H9 (cell line): ENCODE measurements at regions not wholly inside any gene's neighbourhood (a gene's known extent, or its start where the extent isn't known, plus 50 kb on each side); places are given as distances from the start of the nearest gene placed in this dataset.
"Not testable (repeated sequence)": the region's sequence is repeated elsewhere in the genome, so short reads cannot be mapped to it uniquely, and the experiment has no call there.

Experiments
- DNase-seq: peaks from one replicate; pipeline ENCODE4 v3.0.0-alpha.2; 2017
- H2AFZ ChIP-seq: one replicate; pipeline ENCODE4 v1.6.1; 2013; ENCODE audit warnings: mild to moderate bottlenecking, low read length, control low read depth, moderate library complexity
- H2AK5ac ChIP-seq: 2 replicates; pipeline ENCODE4 v1.6.1; 2013; ENCODE audit warnings: low read length, control low read depth, mixed read lengths; ENCODE audit not compliant: insufficient read length
- H2BK120ac ChIP-seq: one replicate; pipeline ENCODE4 v1.6.1; 2013; ENCODE audit warnings: low read depth, mild to moderate bottlenecking, low read length, control low read depth, inconsistent platforms; ENCODE audit not compliant: poor library complexity, severe bottlenecking
- H2BK12ac ChIP-seq: 2 replicates; pipeline ENCODE4 v1.6.1; 2013; ENCODE audit warnings: low read length, control low read depth, mixed read lengths, low read depth; ENCODE audit not compliant: insufficient read length
- H2BK15ac ChIP-seq: 2 replicates; pipeline ENCODE4 v1.6.1; 2013; ENCODE audit warnings: low read depth, low read length, control low read depth
- H2BK20ac ChIP-seq: one replicate; pipeline ENCODE4 v1.6.1; 2013; ENCODE audit warnings: low read depth, mild to moderate bottlenecking, low read length, control low read depth, inconsistent platforms; ENCODE audit not compliant: poor library complexity, severe bottlenecking
- H2BK5ac ChIP-seq: 2 replicates; pipeline ENCODE4 v1.6.1; 2013; ENCODE audit warnings: low read length, control low read depth, mixed read lengths; ENCODE audit not compliant: insufficient read length
- H3K14ac ChIP-seq: 2 replicates; pipeline ENCODE4 v1.6.1; 2013; ENCODE audit warnings: low read length, control low read depth; ENCODE audit not compliant: insufficient read depth
- H3K18ac ChIP-seq: 2 replicates; pipeline ENCODE4 v1.6.1; 2013; ENCODE audit warnings: low read depth, mild to moderate bottlenecking, mixed read lengths, low read length, control low read depth; ENCODE audit not compliant: insufficient read length
- H3K23ac ChIP-seq: 2 replicates; pipeline ENCODE4 v1.6.1; 2013; ENCODE audit warnings: low read length, control low read depth, mixed read lengths, low read depth; ENCODE audit not compliant: insufficient read length
- H3K23me2 ChIP-seq: 2 replicates; pipeline ENCODE4 v1.6.1; 2013; ENCODE audit warnings: low read depth, mild to moderate bottlenecking, mixed read lengths, low read length, control low read depth; ENCODE audit not compliant: insufficient read length, poor library complexity, severe bottlenecking
- H3K27ac ChIP-seq: 2 replicates; pipeline ENCODE4 v1.5.1; 2013; ENCODE audit warnings: low read length, control low read depth, mixed read lengths, low read depth; ENCODE audit not compliant: insufficient read length
- H3K27me3 ChIP-seq: 2 replicates; pipeline ENCODE4 v1.6.1; 2013; ENCODE audit warnings: low read length, control low read depth, inconsistent platforms; ENCODE audit not compliant: insufficient read depth
- H3K4ac ChIP-seq: 2 replicates; pipeline ENCODE4 v1.6.1; 2013; ENCODE audit warnings: low read depth, mild to moderate bottlenecking, control low read depth, inconsistent platforms, low read length, moderate library complexity
- H3K4me1 ChIP-seq: 2 replicates; pipeline ENCODE4 v1.6.1; 2013; ENCODE audit warnings: low read length, control low read depth, inconsistent platforms; ENCODE audit not compliant: insufficient read depth
- H3K4me2 ChIP-seq: 2 replicates; pipeline ENCODE4 v1.6.1; 2013; ENCODE audit warnings: low read length, control low read depth, mixed read lengths; ENCODE audit not compliant: insufficient read length, insufficient read depth
- H3K56ac ChIP-seq: 2 replicates; pipeline ENCODE4 v1.6.1; 2013; ENCODE audit warnings: low read depth, mild to moderate bottlenecking, mixed read lengths, low read length, control low read depth; ENCODE audit not compliant: insufficient read length
- H3K79me1 ChIP-seq: 2 replicates; pipeline ENCODE4 v1.6.1; 2013; ENCODE audit warnings: low read depth, mild to moderate bottlenecking, moderate library complexity, low read length, control low read depth, inconsistent platforms; ENCODE audit not compliant: insufficient read depth, poor library complexity, severe bottlenecking
- H3K79me2 ChIP-seq: 2 replicates; pipeline ENCODE4 v1.6.1; 2013; ENCODE audit warnings: low read length, control low read depth, inconsistent platforms; ENCODE audit not compliant: insufficient read depth
- H3K9ac ChIP-seq: 2 replicates; pipeline ENCODE4 v1.6.1; 2013; ENCODE audit warnings: low read length, control low read depth, mixed read lengths; ENCODE audit not compliant: insufficient read length; ENCODE audit errors: extremely low read depth
- H3K9me3 ChIP-seq: one replicate; pipeline ENCODE4 v1.6.1; 2013; ENCODE audit warnings: low read depth, low read length, inconsistent platforms; ENCODE audit not compliant: control insufficient read depth
- H3T11ph ChIP-seq: one replicate; pipeline ENCODE4 v1.6.1; 2013; ENCODE audit warnings: mild to moderate bottlenecking, low read length, control low read depth, inconsistent platforms
- H4K20me1 ChIP-seq: one replicate; pipeline ENCODE4 v1.6.1; 2013; ENCODE audit not compliant: control insufficient read depth, insufficient read length, insufficient read depth
- H4K5ac ChIP-seq: 2 replicates; pipeline ENCODE4 v1.6.1; 2013; ENCODE audit warnings: low read depth, mild to moderate bottlenecking, mixed read lengths, low read length, control low read depth; ENCODE audit not compliant: insufficient read length
- H4K8ac ChIP-seq: replicated peaks from 2 replicates; pipeline ENCODE4 v1.6.1; 2013; ENCODE audit warnings: low read length, control low read depth, mixed read lengths, low read depth; ENCODE audit not compliant: insufficient read length
- H4K91ac ChIP-seq: 2 replicates; pipeline ENCODE4 v1.6.1; 2013; ENCODE audit warnings: low read depth, mild to moderate bottlenecking, moderate library complexity, mixed read lengths, low read length, control low read depth; ENCODE audit not compliant: insufficient read length
- H3K27ac Mint-ChIP-seq, 3 experiments: 2 replicates in 2 of 3; 3 replicates in 1 of 3; pipeline ENCODE4 v1.8.0; 2020 to 2021; ENCODE audit warnings: mixed read lengths in 3 of 3, mild to moderate bottlenecking in 1 of 3, moderate library complexity in 1 of 3
- H3K27me3 Mint-ChIP-seq: 2 replicates; pipeline ENCODE4 v1.8.0; 2021; ENCODE audit warnings: low read depth, mild to moderate bottlenecking, moderate library complexity, mixed read lengths
- H3K36me3 Mint-ChIP-seq, 3 experiments: 2 replicates in 2 of 3; 3 replicates in 1 of 3; pipeline ENCODE4 v1.8.0; 2020 to 2021; ENCODE audit warnings: low read depth in 3 of 3, mixed read lengths in 3 of 3; ENCODE audit not compliant: insufficient read depth in 1 of 3
- H3K4me1 Mint-ChIP-seq, 2 experiments: 2 replicates each; pipeline ENCODE4 v1.8.0; 2020; ENCODE audit warnings: mixed read lengths in 2 of 2
- H3K4me3 Mint-ChIP-seq, 2 experiments: 2 replicates in 1 of 2; 3 replicates in 1 of 2; pipeline ENCODE4 v1.8.0; 2020 to 2021; ENCODE audit warnings: mild to moderate bottlenecking in 2 of 2, mixed read lengths in 2 of 2, moderate library complexity in 1 of 2
- H3K9me3 Mint-ChIP-seq, 2 experiments: 2 replicates in 1 of 2; 3 replicates in 1 of 2; pipeline ENCODE4 v1.8.0; 2020; ENCODE audit warnings: mild to moderate bottlenecking in 2 of 2, mixed read lengths in 2 of 2, moderate library complexity in 1 of 2
- WGBS: extraction: QIAGEN DNeasy Blood & Tissue Kit; methylation state at CpG from one replicate; pipeline ENCODE4 v1.1.7; 2013; ENCODE audit warnings: missing lambda C conversion rate, low lambda C conversion rate, mixed read lengths; ENCODE audit not compliant: insufficient read length; ENCODE audit errors: extremely low coverage; 5-methylcytosine and 5-hydroxymethylcytosine counted together

DNA sequence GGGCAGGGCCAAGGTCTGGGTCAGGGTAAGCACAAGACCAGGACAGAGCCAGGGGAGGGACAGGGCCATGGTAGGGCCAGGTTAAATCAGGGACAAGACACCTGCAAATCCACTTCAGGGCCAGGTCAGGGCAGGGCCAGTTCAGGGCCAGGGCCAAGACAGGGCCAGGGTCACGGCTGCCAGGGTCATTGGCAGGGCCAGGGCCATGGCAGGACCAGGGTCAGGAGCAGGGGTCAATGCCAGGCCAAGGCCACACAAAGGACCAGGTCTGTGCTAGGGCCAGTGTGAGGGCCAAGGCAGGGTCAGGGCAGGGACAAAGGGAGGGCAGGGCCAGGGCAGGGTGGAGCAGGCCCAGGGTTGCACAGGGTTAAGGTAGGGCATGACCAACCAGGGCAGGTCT lies 399.2 kb downstream of the GOLGA6L6 start:
- not testable (repeated sequence) for H3K4me1 ChIP-seq, H3K18ac ChIP-seq, H4K5ac ChIP-seq, H3K4me1 Mint-ChIP-seq, H3K36me3 Mint-ChIP-seq, H2BK120ac ChIP-seq, H3K79me1 ChIP-seq, H3K9me3 ChIP-seq, H3K4me3 Mint-ChIP-seq, H2AK5ac ChIP-seq, H2BK5ac ChIP-seq, H2BK20ac ChIP-seq, H4K91ac ChIP-seq, H3K9me3 Mint-ChIP-seq, H3K9ac ChIP-seq, DNase-seq, H2AFZ ChIP-seq, H4K20me1 ChIP-seq, H3T11ph ChIP-seq, H3K27me3 ChIP-seq, H2BK12ac ChIP-seq, H3K27ac Mint-ChIP-seq, H4K8ac ChIP-seq, H3K56ac ChIP-seq, H3K23me2 ChIP-seq, H3K14ac ChIP-seq, H3K79me2 ChIP-seq, H3K4ac ChIP-seq, H2BK15ac ChIP-seq, H3K27me3 Mint-ChIP-seq, H3K4me2 ChIP-seq, H3K23ac ChIP-seq, H3K27ac ChIP-seq
- WGBS: no CpG with 5 or more reads among the region's 1 CpG

DNA sequence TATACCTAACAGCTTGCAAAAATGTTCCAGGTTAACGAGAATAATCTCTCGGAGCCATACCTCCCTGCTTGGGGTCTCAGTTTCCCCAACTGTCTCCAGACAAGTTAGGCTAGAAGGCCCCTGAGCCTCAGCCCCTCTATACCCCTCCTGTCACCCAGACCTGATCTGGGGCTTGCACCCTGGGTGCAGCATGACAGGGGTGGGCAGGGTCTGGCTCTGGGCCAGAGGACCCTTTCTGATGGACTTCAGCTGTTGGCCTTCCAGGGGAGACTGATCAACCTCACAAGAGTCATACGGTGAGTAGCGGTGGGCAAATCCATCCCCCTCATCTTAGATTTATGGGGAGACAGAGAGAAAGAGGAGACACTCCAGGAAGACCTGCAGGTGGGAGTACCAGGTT lies 416.9 kb downstream of the GOLGA6L6 start:
- H3K9me3 ChIP-seq, H3K14ac ChIP-seq, H3K79me1 ChIP-seq, H2AK5ac ChIP-seq, H3K27ac Mint-ChIP-seq, H3K27ac ChIP-seq, H2BK12ac ChIP-seq, H3K23me2 ChIP-seq, H3K56ac ChIP-seq, H4K20me1 ChIP-seq, DNase-seq, H3K27me3 ChIP-seq, H3K4me2 ChIP-seq, H3K27me3 Mint-ChIP-seq, H3K9me3 Mint-ChIP-seq, H3K4me1 Mint-ChIP-seq, H3K4me1 ChIP-seq, H3K36me3 Mint-ChIP-seq, H2BK20ac ChIP-seq, H2AFZ ChIP-seq, H3K9ac ChIP-seq, H3T11ph ChIP-seq, H4K91ac ChIP-seq, H3K4me3 Mint-ChIP-seq, H4K8ac ChIP-seq, H3K79me2 ChIP-seq, H2BK15ac ChIP-seq, H2BK120ac ChIP-seq, H3K23ac ChIP-seq, H2BK5ac ChIP-seq, H4K5ac ChIP-seq, H3K18ac ChIP-seq, H3K4ac ChIP-seq: not testable (repeated sequence)
- no CpG with 5 or more reads among the region's 4 CpGs for WGBS
